HG03108 (cell line): ENCODE measurements at regions not wholly inside any gene's neighbourhood (a gene's known extent, or its start where the extent isn't known, plus 50 kb on each side); places are given as distances from the start of the nearest gene placed in this dataset.

Experiments
- ATAC-seq: cut with Tn5 transposase; IDR thresholded peaks from one replicate; pipeline ENCODE4 v1.9.1; 2021; ENCODE audit warnings: moderate library complexity; ENCODE audit not compliant: unreplicated experiment

DNA sequence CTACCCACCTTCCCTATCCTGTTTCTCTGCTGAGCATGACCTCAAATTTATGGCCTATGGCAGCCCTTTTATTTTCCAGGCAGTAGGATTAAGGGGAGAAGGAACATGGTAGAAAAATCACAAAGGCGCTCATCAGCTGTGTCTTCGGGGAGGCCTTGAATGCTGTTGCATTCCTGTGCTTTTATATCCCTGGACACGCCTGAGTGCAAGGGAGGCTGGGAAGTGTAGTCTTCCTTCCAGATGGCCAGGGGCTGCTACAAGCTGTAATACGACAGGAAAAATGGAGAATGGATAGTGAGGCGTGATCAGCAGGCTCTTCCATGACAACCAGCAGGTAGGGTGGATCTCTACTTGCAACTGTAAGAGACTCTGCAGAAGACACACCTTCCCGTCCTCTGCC, 210.9 kb upstream of the GGTLC1 start:
- no peak for ATAC-seq

DNA sequence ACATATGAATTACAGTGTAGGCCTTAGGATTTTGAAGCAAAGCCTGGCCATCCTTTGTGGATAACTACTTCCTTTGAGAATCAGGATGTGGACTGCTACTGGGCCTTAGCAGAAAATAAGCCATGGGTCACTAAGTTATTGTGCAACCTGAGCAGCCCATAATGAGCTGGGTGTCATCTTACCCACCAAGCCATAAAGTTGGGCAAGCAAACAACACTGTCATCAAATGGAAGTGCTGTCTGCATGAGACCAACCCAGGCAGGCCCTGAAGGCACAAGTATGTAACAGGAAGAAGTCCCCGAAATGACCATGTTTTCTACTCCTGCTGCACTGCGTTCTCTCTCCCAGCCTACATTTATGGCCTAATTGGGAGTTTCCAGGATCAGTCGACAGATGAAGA, 205.6 kb upstream of the GGTLC1 start:
- ATAC-seq, result no peak

DNA sequence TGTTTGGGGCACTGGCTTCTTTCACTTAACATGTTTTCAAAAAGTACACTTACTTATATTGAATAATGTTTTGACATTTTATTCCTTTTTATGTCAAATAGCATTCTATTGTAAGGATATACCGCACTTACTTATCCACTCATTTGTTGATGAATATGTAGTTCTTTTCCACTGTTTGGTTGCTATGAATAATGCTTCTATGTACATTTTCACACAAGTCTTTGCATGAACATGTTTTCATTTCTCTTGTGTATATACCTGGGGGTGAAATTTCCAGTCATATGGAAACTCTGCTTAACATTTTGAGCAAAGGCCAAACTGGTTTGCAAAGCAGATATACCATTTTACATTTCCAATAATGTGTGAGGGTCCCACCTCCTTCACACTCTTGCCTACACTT, 202.3 kb upstream of the GGTLC1 start:
- no peak for ATAC-seq

DNA sequence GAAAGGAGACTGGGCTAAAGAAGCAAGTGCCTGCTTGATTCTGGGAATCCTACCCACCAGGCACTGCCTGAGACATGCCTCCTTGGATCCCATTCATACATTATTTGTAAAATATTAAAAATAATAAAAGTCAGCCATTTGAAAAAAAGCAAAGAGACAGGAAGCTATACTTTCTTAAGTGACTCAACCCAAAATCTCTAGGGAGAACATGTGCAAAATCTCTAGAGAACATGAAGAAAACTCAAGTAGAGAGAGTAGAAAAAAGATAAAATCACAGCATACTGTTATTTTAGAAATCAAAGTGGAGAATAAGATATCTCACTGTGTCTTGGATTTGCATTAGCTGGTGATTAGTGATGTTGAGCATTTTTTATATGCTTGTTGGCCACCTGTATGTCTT, 197.2 kb upstream of the GGTLC1 start:
- ATAC-seq, result no peak

DNA sequence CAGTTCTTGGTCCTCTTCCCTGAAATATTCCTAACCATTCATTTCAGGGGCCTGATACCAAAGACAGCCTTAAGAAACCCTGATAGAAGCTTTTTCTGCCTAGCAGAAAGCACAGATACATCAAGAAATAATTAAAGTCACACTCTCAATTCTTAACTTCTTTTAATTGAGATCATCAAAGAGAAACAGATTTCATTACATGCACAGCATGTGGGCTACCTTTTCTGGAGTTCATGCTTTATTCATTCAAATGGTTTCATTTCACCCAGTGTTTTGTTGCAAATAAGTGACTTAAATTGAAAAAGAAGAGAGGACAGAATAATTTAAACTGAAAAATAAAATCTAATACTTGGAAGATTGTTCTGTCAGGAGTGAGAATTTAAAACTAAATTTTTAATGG, 192.6 kb upstream of the GGTLC1 start:
- no peak for ATAC-seq

DNA sequence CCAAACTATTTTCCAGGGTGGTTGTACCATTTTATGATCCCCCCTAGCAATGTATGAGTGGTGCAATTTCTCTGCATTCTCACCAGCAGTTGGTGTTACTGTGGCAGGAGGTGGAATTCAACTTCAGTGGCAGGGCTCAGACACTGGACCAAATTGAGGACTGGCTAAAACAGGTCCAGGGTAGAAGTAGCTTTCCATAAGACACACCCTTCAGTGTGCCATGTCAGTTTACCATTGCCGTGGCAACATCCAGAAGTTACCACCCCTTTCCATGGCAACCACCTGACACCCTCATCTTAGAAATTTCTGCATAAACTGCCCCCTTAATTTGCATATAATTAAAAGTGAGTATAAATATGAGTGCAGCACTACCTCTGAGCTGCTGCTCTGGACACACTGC, 180.7 kb upstream of the GGTLC1 start:
- no peak for ATAC-seq

DNA sequence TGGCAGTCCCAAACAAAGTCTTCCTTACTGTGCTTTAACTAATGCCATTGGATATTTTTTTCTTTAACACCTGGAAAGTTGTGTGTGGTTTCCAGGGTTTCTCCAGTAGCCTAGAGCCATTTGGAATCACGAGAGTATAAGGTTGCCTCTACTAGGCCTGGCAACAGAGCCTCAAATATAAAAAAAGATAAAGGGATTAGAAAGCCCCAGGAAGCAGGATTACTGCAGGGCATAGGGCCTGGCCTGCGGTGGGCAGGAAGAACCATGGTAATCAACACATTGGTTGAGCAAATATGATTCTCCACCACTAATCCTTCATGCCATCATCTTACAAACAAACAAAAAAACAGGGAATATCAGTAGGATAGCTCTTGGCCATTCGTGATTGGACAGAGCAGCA, 177.8 kb upstream of the GGTLC1 start:
- ATAC-seq, result no peak

DNA sequence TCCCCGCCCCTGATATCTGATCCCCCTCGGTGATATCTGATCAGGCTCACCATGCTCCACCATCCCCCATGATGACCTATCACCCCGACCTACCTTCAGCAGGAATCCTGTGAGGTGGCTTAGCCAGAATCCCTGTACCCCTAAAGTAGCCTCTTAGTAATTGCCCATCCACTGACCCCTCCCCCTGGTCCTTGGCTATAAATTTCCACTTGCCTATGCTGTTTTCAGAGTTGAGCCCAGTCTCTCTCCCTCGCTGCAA, 177.5 kb upstream of the GGTLC1 start:
- ATAC-seq, result no peak

DNA sequence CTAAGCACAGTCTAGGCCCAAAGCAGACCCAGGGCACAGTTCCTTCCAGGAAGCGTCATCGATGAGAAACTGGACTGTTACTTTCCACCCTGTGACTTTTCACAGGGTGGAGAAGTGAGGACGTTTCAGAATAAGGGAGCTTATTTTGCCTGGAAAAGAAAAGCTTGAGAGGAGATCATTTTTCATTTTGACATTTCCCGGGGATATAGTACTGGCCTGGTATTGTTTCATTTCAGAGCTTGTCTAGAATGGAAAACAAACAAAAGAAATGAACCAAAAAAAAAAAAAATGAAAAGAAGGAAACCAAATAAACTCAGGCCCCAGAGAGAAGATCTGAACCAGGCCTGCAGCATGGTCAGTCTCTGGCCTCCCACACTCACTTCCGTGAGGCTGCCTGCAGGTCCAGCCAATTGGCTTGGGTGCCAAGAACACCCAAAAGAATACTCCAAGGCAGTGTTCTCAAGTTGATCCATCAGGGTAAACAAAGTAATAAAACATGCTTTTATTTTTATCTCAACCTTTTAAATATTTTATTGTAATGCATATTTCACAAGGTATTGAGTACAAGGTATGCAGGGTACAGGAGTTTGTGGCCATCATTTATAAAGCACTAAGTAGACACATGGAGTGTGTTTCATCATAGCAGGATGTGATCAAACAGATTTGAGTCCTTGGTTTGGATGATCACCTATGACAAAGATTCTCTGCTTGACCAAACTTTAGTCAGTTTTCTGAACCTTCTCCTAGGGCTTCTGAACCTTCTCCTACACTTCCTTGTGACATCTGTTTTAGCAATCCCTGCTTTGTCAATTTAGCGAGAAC, 176.9 kb upstream of the GGTLC1 start:
- no peak for ATAC-seq

DNA sequence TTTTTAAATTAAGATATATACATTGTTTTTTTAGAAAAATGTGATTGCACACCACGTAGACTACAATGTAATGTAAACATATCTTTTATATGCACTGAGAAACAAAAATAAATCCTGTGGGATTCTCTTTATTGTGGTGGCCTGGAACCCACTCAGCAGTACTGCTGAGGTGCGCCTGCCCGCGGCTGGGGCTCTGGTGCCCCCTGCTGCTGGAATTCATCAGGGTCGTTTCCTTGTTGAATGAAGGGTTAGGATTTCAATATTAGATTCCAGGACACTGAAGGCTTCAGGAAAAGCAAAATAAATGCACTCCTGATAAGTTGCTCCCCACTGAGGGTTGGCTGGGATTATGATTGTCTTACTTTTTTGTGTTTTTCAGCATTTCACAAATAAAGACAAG, 175.8 kb upstream of the GGTLC1 start:
- no peak for ATAC-seq

DNA sequence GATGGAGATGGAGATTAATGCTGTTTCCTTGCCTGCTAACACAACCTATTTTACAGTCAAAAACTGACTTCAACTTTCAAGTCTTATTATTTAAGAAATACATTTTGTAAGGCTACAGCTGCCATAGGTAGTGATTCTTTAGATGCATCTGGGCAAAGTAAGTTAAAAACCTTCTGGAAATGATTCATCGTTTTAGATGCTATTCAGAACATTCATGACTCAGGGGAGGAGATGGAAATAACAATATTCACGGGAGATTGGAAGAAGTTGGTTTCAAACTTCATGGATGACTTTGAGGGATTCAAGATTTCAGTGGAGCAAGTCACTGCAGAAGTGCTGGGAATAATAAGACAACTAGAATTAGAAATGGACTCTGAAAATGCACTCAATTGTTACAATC, 174.9 kb upstream of the GGTLC1 start:
- ATAC-seq, result no peak

DNA sequence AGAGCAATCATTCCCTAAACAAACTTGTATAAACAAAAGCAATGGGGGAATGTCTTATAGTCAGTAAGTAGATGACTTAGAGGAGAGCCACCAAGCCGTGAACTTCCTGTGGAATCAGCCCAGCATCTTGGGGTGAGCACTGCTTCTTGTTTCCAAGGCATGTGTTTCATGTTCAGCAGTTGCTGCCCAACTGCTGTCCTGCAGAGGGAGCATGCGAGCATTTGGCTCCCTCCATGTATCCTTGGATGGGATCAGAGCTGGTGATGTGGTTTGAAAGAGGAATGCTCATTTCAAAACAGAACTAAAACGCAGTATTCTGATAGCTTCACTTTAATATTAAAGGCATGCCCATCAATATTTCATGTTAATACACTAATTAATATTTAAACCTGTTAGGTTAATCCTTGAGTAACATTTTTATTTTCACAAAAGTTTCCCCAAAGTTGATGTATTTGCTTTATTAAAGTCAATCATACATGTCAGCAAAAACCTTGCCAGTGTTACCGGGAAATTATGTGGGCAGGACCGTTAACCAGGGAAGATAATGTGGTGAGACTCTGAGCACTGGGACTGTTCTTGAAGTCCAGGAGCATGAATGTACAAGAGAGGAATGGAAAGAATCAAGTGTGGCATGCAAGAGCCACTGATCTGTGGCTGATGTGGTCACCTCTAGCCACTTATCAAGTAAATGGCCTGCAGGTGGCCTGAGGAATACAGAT, 172.1 kb upstream of the GGTLC1 start:
- no peak for ATAC-seq

DNA sequence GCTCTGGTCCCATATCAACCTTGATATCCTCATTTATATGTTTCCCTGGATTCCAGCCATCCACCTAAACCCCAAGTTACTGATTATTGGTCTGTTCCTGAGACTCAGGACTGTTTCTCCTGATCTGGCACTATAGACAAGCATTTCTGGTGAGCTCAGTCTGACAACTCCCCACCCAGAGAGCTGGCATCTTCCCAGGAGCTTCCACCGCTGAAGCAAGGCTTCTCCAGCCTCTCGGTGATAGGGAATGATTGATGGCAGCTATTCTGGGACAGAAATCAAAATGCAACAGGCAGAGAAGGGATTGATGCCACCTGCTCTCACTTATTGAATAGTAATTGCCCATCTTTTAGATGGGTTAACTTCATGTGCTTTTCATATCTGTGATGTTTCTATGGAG, 169.7 kb upstream of the GGTLC1 start:
- no peak for ATAC-seq

DNA sequence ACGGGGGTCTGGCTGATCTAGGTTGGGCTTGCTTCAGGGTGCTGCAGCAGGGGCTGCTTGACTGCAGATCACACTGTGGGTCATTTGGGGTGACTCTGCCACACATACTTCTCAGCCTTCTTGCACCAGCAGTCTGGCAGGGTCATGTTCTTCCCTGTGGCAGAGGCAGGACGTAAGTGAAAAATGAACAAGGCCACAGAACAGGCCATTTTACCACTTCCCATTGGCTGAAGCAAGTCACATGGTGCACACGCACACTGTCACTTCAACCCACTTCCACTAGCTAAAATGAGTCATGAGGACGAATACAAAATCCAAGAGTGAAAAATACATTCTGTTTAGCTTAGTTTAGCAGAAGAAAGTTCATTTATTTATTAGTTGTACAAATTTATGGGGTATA, 168.6 kb upstream of the GGTLC1 start:
- no peak for ATAC-seq

DNA sequence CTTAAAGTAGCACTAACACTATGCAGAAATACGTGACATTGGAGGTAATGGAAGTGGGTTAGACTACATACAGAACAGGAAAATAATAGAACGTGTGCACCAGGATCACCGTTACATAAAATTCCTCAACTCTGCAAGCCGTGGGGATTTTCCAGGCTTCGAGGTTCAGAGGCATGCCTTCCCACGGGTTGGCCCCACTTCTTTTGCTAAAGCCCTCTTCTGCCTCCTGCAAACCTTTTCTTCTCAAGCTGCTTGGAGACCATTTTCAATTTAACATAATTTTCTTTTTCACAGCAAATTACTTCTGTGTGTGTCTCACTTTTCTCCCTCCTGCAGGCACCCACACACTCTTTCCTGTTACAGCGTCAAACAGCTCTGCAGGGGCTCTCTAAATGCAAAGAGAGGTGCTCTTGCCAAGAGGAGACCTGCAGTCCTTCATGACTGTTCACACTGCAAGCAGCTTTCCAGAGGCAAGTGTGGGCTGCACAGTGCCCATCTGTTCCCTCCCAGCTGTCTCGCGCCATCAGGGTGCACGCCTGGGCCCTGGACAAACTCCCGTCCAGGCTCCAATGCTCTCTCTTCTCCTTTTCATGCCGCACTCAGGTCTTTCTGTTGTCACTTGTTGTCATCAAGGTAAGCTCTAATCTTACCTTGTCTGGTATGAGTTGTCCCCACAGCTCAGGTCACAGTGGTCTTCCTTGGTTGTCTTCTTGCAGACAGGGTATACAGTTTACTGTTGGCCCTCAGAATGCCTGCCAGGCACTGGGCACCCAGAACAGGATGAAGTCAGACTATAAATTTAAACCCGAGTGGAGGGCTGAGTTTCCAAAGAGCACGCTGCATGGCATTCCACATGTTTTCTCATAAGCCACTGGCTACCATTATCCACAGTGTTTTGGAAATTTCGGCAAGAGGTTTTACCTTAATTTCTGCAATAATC, 164.8 kb upstream of the GGTLC1 start:
- ATAC-seq, result no peak

DNA sequence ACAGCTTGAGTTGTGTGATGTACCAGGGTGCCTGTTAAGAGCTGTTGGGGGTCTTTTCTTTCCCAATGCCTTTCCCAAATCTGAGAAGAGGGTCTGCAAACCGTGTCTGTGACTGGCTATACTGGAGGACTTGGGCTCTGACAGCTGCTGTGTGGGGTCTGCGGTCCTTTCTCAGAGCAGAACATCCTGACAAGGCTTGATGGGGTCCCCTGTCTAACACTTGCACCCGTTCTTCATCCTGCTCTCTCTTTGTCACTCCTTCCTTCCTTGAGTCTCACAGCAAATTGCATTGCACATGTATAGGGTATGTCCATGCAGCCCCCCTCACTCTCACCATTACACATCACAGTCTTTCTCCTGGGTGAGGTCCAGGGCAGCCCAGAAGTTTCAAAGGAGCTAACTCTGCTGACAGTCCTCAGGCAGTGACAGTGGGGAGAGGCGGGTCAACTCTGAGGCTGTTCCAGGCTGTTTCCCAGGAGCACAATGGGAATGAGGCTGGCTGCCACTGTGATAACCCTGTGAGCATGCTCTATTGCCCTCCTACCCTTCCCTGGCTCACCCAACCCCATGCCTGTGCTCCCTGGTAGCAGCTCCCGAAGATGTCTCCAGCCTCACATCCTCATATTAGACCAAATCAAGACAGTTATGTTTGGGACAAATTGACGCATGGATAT, 163.2 kb upstream of the GGTLC1 start:
- ATAC-seq, result no peak

DNA sequence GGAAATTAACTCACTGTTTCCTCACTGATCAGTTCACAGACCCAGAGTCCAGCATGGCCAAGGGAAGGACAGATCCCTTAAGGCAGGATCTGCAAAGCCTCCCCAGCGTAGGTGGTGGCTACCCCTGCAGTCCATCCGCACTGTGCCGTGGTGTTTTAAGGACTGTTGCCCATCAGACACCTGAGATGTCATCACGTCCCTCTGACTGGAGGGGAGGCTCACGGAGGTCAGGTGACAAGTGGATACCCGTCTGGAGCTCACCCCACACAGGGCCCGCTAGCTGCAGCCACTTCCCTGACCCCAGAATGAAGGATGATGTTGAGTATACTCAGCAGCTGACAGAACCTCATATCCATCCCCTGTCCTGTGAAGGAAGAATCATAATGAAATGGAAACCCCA, 161.8 kb upstream of the GGTLC1 start:
- ATAC-seq, result no peak

DNA sequence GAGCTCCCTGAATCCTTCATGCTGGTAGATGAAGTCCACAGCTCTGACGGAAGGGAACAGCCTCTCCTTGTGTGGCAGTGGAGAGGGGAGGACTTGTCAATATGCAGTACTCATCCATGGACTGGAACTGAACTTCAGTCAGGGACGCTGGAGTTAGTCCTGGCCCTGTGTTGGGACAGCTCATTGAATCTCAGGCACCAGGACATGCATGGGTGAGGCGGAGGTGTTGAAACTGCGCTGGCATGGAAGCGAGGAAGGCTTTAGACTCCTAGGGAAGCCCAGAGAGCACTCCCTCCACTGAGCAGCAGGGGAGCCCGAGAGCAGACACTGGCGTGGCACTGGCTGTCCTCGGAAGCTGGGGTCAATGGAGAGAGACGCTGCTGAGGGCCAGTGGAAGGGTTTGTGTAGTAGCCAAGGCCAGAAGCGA, 161.3 kb upstream of the GGTLC1 start:
- no peak for ATAC-seq

DNA sequence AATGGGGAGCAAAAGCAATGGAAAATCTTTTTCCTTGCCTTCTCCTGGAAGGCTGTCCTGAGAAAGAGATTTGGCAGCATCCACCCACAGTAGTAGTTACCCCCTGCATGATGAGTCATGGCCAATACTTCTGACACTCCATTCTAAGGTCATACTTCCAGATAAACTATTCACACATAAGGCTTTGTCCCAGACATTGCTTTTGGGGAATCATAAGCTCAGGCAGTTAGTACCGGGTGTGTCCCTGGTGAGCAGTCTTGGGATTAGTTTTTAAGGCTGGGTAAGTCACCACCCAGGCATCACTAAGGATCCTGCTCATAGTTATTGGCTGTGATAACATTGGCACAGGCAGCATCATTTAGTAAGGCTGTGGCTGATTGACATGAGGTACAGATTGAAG, 160.6 kb upstream of the GGTLC1 start:
- ATAC-seq, result no peak

DNA sequence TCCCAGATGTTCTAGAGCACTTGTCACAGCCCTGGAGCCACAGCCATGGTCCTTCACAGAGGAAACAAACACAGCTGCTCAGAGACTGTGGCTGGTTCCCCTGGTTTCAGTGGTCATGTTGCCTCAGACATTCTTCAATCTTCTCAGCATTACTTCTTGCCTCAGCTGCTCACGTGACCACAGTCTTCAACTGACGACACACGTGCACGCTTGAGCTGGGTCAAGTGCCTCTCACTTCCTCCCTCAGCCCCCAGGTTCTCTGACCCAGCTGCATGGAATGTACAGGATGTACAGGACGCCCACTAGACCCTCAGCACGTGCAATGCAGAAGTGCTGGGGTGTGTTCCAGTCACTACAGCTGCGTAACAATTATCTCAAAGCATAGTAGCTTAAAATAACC, 159.8 kb upstream of the GGTLC1 start:
- peak; percentile 75 for ATAC-seq

DNA sequence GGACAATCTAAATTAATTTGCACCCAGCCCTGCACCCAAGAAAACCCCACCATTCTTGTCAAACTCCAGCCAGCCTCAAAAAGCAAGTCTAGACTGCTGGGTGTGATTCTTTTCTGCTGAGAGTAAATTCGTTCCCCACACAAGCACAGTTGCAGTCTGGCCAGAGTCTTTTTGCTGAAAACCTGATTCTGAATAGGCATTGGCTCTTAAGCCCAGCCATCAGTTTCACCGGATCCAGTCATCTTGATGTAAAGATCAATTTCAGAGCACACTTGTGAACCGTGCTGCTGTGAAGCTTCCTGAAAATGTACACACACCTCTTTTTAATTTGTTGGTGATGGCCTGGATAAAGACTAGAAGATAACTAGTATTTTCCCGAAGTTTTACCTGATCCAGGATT, 159.4 kb upstream of the GGTLC1 start:
- no peak for ATAC-seq
